ENCODE measurements at regions not wholly inside any gene's neighbourhood (a gene's known extent, or its start where the extent isn't known, plus 50 kb on each side); places are given as distances from the start of the nearest gene placed in this dataset.

- no peaks in the 10 kb centered on the region for H3F3A ChIP-seq (ENCODE audit: low read length, unreplicated experiment)
- H3K27me3 ChIP-seq (ENCODE audit: low read length) = no peaks in the 10 kb centered on the region
- H3K9ac ChIP-seq (ENCODE audit: low read length) = peak overlapping the region; percentile 25; the same call in 1 of the 2 replicates
- H3K4me1 ChIP-seq (ENCODE audit: insufficient read depth, low read length) = peaks cover 10% of the 10 kb centered on the region
- no peaks in the 10 kb centered on the region for H3K9me3 ChIP-seq (ENCODE audit: low read length)
- H3K4me2 ChIP-seq (ENCODE audit: low read length) = peak overlapping the region; percentile 44; the same call in 1 of the 2 replicates
- no TSS peak for BruUV-seq (replicated peaks)
- H4K20me1 ChIP-seq (ENCODE audit: low read length) = no peaks in the 10 kb centered on the region
- CTCF ChIA-PET = no interaction called here
- H3K27ac ChIP-seq (ENCODE audit: low read length) = peak overlapping the region; percentile 76
- H3K36me3 ChIP-seq (ENCODE audit: low read depth, low read length) = no peaks in the 10 kb centered on the region
- TF ChIP-seq EZH2 (IDR thresholded peaks at IDR 0.05; ENCODE audit: low read length, unreplicated experiment) (no peak), EZH2phosphoT487 (IDR thresholded peaks at IDR 0.05; ENCODE audit: borderline replicate concordance, low read length) (no peak)
- TF ChIP-seq, protein P1, sequence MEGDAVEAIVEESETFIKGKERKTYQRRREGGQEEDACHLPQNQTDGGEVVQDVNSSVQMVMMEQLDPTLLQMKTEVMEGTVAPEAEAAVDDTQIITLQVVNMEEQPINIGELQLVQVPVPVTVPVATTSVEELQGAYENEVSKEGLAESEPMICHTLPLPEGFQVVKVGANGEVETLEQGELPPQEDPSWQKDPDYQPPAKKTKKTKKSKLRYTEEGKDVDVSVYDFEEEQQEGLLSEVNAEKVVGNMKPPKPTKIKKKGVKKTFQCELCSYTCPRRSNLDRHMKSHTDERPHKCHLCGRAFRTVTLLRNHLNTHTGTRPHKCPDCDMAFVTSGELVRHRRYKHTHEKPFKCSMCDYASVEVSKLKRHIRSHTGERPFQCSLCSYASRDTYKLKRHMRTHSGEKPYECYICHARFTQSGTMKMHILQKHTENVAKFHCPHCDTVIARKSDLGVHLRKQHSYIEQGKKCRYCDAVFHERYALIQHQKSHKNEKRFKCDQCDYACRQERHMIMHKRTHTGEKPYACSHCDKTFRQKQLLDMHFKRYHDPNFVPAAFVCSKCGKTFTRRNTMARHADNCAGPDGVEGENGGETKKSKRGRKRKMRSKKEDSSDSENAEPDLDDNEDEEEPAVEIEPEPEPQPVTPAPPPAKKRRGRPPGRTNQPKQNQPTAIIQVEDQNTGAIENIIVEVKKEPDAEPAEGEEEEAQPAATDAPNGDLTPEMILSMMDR (conservative IDR thresholded peaks at IDR 0.05; ENCODE audit: low read depth, low read length) = no peak
- DNase-seq = peak; percentile 76
- no peak overlapping the region for H3K4me3 ChIP-seq (ENCODE audit: low read length)
- no peak overlapping the region for H2AFZ ChIP-seq (ENCODE audit: low read length)
- intact Hi-C loops (cut with micrococcal nuclease) = no loop called here
- POLR2A ChIA-PET (ENCODE audit: unreplicated experiment) = no interaction called here
- no peaks in the 10 kb centered on the region for H3K79me2 ChIP-seq (ENCODE audit: low read length)
- H3K9me2 ChIP-seq (replicated peaks; ENCODE audit: low read length) = no peaks in the 10 kb centered on the region
- peak; percentile 70 for ATAC-seq
These were observed 662.4 kb downstream of the EPHA7 start for GRCh38 chr6:92756912-92757311.

DNA sequence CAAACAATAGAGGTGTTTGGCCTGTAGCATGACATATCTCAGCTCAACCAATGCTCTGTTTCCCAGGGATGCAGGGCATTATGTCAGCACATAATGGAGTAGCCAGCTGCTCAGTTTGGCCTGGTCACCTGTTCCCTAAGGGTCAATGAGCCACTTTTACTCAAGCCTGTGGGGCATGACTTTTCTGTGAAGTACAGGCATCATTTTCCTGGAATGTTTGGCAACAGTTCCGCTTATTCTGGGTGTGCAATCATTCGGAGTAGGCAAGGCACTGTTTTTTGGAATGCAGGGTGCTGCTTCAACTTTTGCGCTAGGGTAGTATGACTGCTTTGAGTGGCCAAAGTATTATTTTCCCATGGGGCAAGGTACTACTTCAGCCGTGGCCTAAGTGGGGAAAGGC, 665.4 kb downstream of the EPHA7 start:
- H4K20me1 ChIP-seq (ENCODE audit: low read length) = no peaks in the 10 kb centered on the region
- H3K9me2 ChIP-seq (replicated peaks; ENCODE audit: low read length) = no peaks in the 10 kb centered on the region
- no peaks in the 10 kb centered on the region for H3K79me2 ChIP-seq (ENCODE audit: low read length)
- H3K36me3 ChIP-seq (ENCODE audit: low read depth, low read length) = no peaks in the 10 kb centered on the region
- intact Hi-C loops (cut with micrococcal nuclease) = no loop called here
- POLR2A ChIA-PET (ENCODE audit: unreplicated experiment) = no interaction called here
- no peak overlapping the region for H2AFZ ChIP-seq (ENCODE audit: low read length)
- no peak overlapping the region for H3K9ac ChIP-seq (ENCODE audit: low read length)
- DNase-seq (no peak), ATAC-seq (no peak)
- H3K4me2 ChIP-seq (ENCODE audit: low read length) = no peak overlapping the region
- no peaks in the 10 kb centered on the region for H3K27me3 ChIP-seq (ENCODE audit: low read length)
- H3K9me3 ChIP-seq (ENCODE audit: low read length) = no peaks in the 10 kb centered on the region
- CTCF ChIA-PET = no interaction called here
- H3F3A ChIP-seq (ENCODE audit: low read length, unreplicated experiment) = no peaks in the 10 kb centered on the region
- peaks cover 10% of the 10 kb centered on the region for H3K4me1 ChIP-seq (ENCODE audit: insufficient read depth, low read length)
- no TSS peak for BruUV-seq (replicated peaks)
- H3K27ac ChIP-seq (ENCODE audit: low read length) = no peak overlapping the region
- H3K4me3 ChIP-seq (ENCODE audit: low read length) = no peak overlapping the region
- TF ChIP-seq EZH2 (IDR thresholded peaks at IDR 0.05; ENCODE audit: low read length, unreplicated experiment) (no peak), EZH2phosphoT487 (IDR thresholded peaks at IDR 0.05; ENCODE audit: borderline replicate concordance, low read length) (no peak)
- TF ChIP-seq, protein P1 (conservative IDR thresholded peaks at IDR 0.05; ENCODE audit: low read depth, low read length) = no peak

- Histone ChIP-seq H3F3A (ENCODE audit: low read length, unreplicated experiment) (no peaks in the 10 kb centered on the region), H2AFZ (ENCODE audit: low read length) (no peak overlapping the region), H3K79me2 (ENCODE audit: low read length) (no peaks in the 10 kb centered on the region), H3K27ac (ENCODE audit: low read length) (no peak overlapping the region), H3K9ac (ENCODE audit: low read length) (no peak overlapping the region), H3K27me3 (ENCODE audit: low read length) (no peaks in the 10 kb centered on the region), H3K4me3 (ENCODE audit: low read length) (no peak overlapping the region), H3K9me3 (ENCODE audit: low read length) (no peaks in the 10 kb centered on the region), H3K36me3 (ENCODE audit: low read depth, low read length) (no peaks in the 10 kb centered on the region), H3K9me2 (replicated peaks; ENCODE audit: low read length) (no peaks in the 10 kb centered on the region), H4K20me1 (ENCODE audit: low read length) (no peaks in the 10 kb centered on the region), H3K4me2 (ENCODE audit: low read length) (no peak overlapping the region), H3K4me1 (ENCODE audit: insufficient read depth, low read length) (peaks cover under 1% of the 10 kb centered on the region; the same call in 1 of the 2 replicates)
- ATAC-seq = no peak
- intact Hi-C loops (cut with micrococcal nuclease) = no loop called here
- TF ChIP-seq, protein P1 (conservative IDR thresholded peaks at IDR 0.05; ENCODE audit: low read depth, low read length) = no peak
- TF ChIP-seq EZH2phosphoT487 (IDR thresholded peaks at IDR 0.05; ENCODE audit: borderline replicate concordance, low read length) = no peak
- no peak for TF ChIP-seq EZH2 (IDR thresholded peaks at IDR 0.05; ENCODE audit: low read length, unreplicated experiment)
- POLR2A ChIA-PET (ENCODE audit: unreplicated experiment) = no interaction called here
- DNase-seq = no peak
- CTCF ChIA-PET = interaction anchor here (0.7 kb wide), 1 partner anchor 1602 kb away, joined by 3 read pairs; no protein-coding TSS in a partner anchor
- no TSS peak for BruUV-seq (replicated peaks)
These were observed 667.2 kb downstream of the EPHA7 start for GRCh38 chr6:92752114-92752513.

Measured in PC-3 (cell line).